ENCODE measurements at regions not wholly inside any gene's neighbourhood (a gene's known extent, or its start where the extent isn't known, plus 50 kb on each side); places are given as distances from the start of the nearest gene placed in this dataset.

- intact Hi-C loops (cut with DNase I; ENCODE audit: low total_unique reads): no loop called here
- H3K27me3 ChIP-seq: peaks cover 0 to under 1% of the 10 kb centered on the region in 2 donors
Measured at GRCh38 chr1:2875707-2876561, 74.4 kb upstream of the TTC34 start.

GRCh38 chr1:2876846-2877245 lies 75.4 kb upstream of the TTC34 start:
- no peak for TF ChIP-seq CTCF (IDR thresholded peaks at IDR 0.05)
- no peak for DNase-seq
- Histone ChIP-seq H3K27me3 (peaks cover 0 to 2% of the 10 kb centered on the region in 2 donors), H3K9me3 (peaks cover 3 to 6% (median 5%) of the 10 kb centered on the region in 3 donors), H3K36me3 (no peaks in the 10 kb centered on the region), H3K4me1 (peaks cover 0 to 22% (median 14%) of the 10 kb centered on the region in 4 donors), H3K27ac (no peak overlapping the region), H3K4me3 (no peak overlapping the region)
- intact Hi-C loops (cut with DNase I; ENCODE audit: low total_unique reads): no loop called here

More at GRCh38 chr1:2875707-2876561, 74.4 kb upstream of the TTC34 start:
- peak overlapping the region in 1 of 2 donors; percentile 39 for H3K27ac ChIP-seq
- H3K4me3 ChIP-seq: peak overlapping the region; percentile 38 to 51
- peak; percentile 75 to 76 for TF ChIP-seq CTCF (IDR thresholded peaks at IDR 0.05)
- DNase-seq: peak in 1 of 2 donors; percentile 75
- H3K4me1 ChIP-seq: peaks cover 0 to 22% (median 14%) of the 10 kb centered on the region in 4 donors
- no peaks in the 10 kb centered on the region for H3K36me3 ChIP-seq
- H3K9me3 ChIP-seq: peaks cover 10 to 16% (median 14%) of the 10 kb centered on the region in 3 donors

GRCh38 chr1:2877391-2877790 lies 75.9 kb upstream of the TTC34 start:
- Histone ChIP-seq H3K4me3 (no peak overlapping the region), H3K36me3 (no peaks in the 10 kb centered on the region), H3K27me3 (peaks cover 0 to 7% of the 10 kb centered on the region in 2 donors), H3K9me3 (peaks cover 0 to under 1% (median 0%) of the 10 kb centered on the region in 3 donors), H3K27ac (no peak overlapping the region), H3K4me1 (peaks cover 0 to 22% (median 14%) of the 10 kb centered on the region in 4 donors)
- intact Hi-C loops (cut with DNase I; ENCODE audit: low total_unique reads): no loop called here
- DNase-seq: no peak
- no peak for TF ChIP-seq CTCF (IDR thresholded peaks at IDR 0.05)

GRCh38 chr1:2878591-2878990 lies 77.1 kb upstream of the TTC34 start:
- TF ChIP-seq CTCF (IDR thresholded peaks at IDR 0.05): no peak
- Histone ChIP-seq H3K27ac (no peak overlapping the region), H3K4me1 (peaks cover 0 to 22% (median 14%) of the 10 kb centered on the region in 4 donors), H3K4me3 (no peak overlapping the region), H3K27me3 (peaks cover 0 to 7% of the 10 kb centered on the region in 2 donors), H3K36me3 (no peaks in the 10 kb centered on the region), H3K9me3 (no peaks in the 10 kb centered on the region)
- intact Hi-C loops (cut with DNase I; ENCODE audit: low total_unique reads): no loop called here
- no peak for DNase-seq

GRCh38 chr1:2879026-2879425 lies 77.5 kb upstream of the TTC34 start:
- DNase-seq: no peak
- Histone ChIP-seq H3K4me1 (peaks cover 0 to 21% (median 14%) of the 10 kb centered on the region in 4 donors), H3K27ac (no peak overlapping the region), H3K4me3 (no peak overlapping the region), H3K36me3 (no peaks in the 10 kb centered on the region), H3K9me3 (no peaks in the 10 kb centered on the region), H3K27me3 (peaks cover 0 to 7% of the 10 kb centered on the region in 2 donors)
- TF ChIP-seq CTCF (IDR thresholded peaks at IDR 0.05): no peak
- intact Hi-C loops (cut with DNase I; ENCODE audit: low total_unique reads): no loop called here
